Caki2 (cell line): ENCODE measurements at regions not wholly inside any gene's neighbourhood (a gene's known extent, or its start where the extent isn't known, plus 50 kb on each side); places are given as distances from the start of the nearest gene placed in this dataset.

Experiments used
- DNase-seq: peaks from one replicate; pipeline ENCODE4 v3.0.0-alpha.2; 2015; ENCODE audit warnings: low read depth
- in situ Hi-C: cut with HindIII; loops from 2 replicates; pipeline ENCODE4 v1.10.0; 2016; ENCODE audit warnings: low sequenced_read_pairs, low pct_unique_long_range_greater_than_20kb, mixed read lengths

DNA sequence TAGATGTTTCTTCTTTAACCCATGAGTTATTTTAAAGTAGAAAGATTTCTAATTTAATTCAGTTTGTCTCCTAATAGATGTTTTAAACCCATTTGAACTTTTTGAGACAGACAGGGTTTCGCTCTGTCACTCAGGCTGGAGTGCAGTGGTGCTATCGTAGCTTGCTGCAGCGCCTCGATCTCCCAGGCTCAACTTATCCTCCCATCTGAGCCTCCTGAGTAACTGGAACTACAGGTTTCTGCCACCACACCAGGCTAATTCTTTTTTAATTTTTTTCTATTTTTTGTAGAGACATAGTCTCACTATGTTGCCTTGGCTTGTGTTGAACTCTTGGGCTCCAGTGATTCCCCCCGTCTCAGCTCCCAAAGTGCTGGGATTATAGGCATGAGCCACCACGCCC lies 53.0 kb upstream of the RAB18 start:
- in situ Hi-C loops: no loop called here
- no peak for DNase-seq

- in situ Hi-C loops: no loop called here
- DNase-seq: no peak
Observed at GRCh38 chr10:27450225-27450624, 53.9 kb upstream of the RAB18 start.

DNA sequence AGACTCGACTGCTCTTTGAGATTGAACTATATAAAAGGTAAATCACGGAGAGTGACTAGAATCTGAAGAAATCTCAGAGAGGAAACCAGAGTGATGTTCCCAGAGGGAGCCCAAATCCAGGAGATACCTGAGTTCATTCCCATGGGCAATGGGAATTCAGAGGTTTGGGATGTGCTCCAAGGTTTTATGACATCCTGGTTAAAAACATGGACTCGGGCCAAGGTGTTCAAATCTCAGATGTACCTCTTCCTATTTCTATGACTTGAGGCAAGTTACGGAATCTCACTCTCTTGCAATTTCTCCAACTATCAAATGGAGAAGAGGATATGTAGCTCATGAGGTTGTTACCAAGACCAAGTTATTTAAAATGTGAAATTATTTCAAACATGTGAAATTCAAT lies 54.5 kb upstream of the RAB18 start:
- no peak for DNase-seq
- in situ Hi-C loops: no loop called here

GRCh38 chr10:27448921-27449320 lies 55.2 kb upstream of the RAB18 start:
- peak; percentile 13 for DNase-seq
- in situ Hi-C loops: no loop called here

- in situ Hi-C loops: no loop called here
- DNase-seq: no peak
Observed at GRCh38 chr10:27447540-27447939, 56.6 kb upstream of the RAB18 start.

DNA sequence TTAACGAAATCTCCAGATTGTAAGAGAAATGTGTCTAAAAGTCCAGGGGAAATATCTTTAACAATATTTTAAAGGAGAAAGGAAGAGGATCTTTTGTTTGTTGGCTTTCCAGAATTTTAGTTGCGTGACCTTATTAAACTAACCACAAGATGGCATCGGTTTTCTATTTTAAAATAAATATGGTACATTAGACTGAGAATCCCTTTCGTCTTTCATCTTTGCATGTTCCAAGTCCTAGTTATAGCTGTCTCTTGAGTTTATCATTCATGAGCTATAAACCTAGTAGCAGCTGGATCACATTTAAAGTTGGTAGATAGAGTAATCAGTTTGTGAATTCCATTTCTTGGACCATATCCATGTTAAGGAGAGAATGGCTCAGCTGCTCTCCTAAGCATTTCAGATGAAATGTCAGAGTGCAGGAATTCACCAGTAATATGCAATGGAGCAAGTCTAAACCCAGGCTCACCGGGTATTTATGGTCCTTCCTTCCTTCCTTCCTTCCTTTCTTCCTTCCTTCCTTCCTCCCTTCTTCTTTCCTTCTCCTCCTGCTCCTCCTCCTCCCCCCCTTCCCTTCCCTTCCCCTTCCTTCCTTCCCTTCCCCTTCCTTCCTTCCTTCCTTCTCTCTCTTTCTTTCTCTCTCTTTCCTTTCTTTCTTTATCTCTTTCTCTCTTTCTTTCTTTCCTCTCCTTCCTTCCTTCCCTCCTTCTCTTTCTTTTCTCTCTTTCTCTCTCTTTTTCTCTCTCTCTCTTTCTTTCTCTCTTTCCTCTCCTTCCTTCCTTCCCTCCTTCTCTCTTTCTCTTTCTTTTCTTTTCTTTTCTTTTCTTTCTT lies 57.8 kb upstream of the RAB18 start:
- peak; percentile 41 for DNase-seq
- in situ Hi-C loops: no loop called here

DNA sequence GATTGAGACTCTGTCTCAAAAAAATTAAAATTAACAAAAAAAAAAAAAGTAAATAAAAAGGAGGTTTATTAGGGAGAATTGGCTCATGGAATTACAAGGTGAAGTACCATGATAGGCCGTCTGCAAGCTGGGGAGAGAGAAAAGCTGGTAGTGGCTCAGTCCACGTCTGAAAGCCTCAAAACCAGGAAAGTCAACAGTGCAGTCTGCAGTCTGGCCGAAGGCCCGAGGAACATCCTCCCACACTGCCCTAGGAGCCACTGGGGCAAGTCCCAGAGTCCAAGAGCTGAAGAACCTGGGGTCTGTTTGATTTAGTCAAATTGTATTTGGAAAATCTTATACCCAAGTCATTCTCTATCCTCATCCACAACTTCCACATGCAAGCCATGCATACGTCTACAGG lies 59.0 kb upstream of the RAB18 start:
- in situ Hi-C loops: no loop called here
- DNase-seq: no peak

- no peak for DNase-seq
- in situ Hi-C loops: no loop called here
Observed at GRCh38 chr10:27440478-27440877, 63.6 kb upstream of the RAB18 start.

DNA sequence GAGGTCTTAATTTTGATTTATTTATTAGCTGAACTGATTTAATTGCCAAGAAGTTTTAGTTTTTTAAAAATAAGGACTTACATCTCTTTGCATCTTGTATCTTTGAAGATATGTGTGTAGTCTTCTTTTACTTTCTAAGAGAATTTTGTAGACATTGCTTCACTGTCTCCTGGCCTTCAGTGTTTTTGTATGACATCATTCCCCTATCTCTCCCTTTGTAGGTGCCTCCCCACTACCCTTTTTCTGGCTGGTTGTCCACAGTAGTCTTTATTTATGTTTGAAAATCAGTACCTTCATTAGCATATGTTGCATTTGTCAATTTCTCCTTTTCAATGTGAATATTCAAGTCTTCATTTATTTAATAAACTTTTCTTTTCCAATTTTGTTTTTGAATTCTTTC lies 64.1 kb upstream of the RAB18 start:
- in situ Hi-C loops: no loop called here
- no peak for DNase-seq

DNA sequence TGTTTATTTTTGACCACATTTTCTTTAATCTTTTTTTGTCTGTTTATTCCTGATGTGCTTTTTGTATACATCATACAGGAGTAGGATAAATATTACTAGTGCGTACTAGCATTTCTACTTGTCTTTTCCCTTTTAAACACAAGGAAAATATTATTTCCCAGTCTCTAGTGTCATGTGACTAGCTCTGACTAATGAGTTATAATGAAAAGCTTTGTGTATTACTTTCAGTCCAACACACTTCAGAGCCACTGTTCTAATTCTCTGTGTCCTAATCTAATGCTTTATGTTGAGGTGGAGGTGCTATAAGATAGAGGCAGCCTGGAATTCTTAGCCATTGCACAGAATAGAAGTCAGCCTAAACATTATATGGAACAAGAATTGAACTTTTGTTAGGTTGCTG lies 65.0 kb upstream of the RAB18 start:
- no peak for DNase-seq
- in situ Hi-C loops: no loop called here

GRCh38 chr10:27437775-27438174 lies 66.3 kb upstream of the RAB18 start:
- no peak for DNase-seq
- in situ Hi-C loops: no loop called here

DNA sequence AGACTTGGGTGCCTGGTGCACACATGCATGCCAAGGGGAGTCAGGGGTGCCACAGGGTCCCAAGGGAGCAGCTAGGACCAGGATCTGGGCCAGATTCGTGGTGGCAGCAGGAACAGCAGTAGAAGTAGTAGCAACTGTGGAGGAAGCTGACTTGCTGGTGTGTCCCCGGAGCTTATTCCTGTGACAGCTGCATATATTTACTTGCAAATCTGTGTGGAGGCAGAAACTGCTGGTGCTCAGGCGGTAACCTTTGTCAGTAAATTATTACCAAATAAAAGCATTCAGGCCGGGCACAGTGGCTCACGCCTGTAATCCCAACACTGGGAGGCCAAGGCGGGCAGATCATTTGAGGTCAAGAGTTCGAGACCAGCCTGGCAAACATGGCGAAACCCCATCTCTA lies 67.4 kb upstream of the RAB18 start:
- in situ Hi-C loops: no loop called here
- DNase-seq: no peak

DNA sequence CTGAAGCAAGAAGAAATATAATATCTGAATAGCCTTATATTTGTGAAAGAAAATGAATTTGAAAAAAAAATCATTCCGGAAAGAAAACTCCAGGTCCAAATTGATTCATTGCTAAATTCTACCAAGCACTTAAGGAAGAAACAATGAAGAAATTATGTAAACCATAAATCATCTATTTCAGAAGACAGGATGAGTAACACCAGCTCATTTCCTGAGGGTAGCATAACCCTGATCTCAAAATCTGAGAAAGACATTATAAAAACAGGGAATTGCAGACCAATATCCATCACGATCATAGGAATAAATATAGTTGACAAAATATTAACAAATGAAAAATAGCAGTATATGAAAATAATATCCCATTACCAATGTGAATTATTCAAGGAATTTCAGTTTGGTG lies 70.1 kb upstream of the RAB18 start:
- no peak for DNase-seq
- in situ Hi-C loops: no loop called here

GRCh38 chr10:27426948-27427467 lies 77.1 kb upstream of the RAB18 start:
- in situ Hi-C loops: no loop called here
- no peak for DNase-seq

DNA sequence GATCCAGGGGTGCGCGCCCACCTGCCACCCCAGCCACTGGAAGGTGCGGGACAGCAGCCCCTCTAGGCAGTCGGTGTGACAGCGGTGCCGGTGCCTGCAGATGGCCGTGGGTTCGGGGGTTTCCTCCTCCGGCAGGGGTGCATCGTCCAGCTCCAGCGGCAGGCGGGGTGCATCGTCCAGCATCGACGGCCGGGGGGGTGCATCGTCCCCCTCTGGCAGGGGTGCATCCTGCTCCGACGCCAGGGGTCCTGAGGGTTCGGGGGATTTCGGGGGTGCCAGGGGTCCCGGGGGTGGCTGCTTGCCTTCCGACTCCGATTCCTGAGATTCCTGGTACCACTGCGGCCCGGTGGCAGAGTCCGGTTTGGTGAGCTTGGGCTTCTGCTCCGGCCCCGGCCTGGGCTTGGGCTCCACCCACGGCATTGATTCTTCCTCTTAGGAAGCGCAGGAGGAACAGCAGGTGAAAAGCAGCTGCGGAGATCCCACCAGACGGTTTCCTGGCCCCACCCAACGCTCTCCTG lies 90.2 kb upstream of the RAB18 start:
- in situ Hi-C loops: no loop called here
- no peak for DNase-seq

DNA sequence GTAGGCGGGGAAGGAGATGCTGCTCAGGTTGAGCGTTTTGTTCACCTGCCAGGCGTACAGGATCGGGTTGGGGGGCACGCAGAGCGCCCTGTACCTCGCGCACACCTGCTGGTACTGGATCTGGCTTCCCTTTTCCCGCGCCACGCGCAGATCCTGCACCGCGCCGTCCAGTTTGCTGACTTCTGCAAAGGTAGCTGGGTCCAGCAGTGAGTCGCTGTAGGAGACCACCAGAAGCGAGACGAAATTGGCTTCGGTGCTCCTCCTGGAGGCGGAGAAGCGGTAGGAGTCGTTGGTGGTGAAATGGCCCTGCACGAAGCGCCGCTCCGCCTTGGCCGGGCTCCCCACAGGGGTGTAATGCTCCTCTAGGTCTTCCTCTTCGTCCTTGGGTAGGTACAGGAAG lies 90.7 kb upstream of the RAB18 start:
- in situ Hi-C loops: no loop called here
- DNase-seq: no peak

DNA sequence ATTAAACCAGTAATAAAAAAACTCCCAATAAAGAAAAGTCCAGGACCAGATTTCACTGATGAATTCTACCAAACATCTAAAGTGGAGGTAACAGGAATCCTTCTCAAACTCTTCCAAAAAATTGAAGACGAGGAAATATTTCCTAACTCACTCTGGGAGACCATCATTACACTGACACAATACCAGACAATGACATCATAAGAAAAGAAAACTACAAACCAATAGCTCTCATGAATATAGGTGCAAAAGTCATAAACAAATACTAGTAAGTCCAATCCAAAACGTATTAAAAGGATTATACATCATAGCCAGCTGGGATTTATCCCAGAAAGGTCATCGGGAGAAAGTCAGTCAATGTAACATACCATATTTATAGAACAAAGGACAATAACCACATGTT lies 94.0 kb upstream of the RAB18 start:
- in situ Hi-C loops: no loop called here
- no peak for DNase-seq

DNA sequence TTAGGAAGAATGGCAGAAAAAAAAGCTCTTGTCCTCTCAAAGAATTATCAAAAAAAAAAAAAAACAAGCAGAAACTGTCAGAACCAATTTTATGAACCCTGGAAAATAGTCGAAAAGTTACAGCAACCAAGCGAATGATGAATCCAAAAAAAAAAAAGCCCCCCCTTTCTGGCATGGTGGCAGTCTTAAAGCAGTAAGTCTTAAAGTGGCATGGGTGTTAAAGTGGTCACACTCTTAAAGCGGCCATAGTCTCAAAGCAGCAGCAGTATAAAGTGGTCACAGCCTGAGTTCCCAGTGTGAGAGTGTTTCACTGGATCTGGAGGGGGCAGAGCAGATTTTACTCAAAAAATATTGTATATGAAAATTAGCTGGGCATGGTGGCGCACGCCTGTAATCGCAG lies 96.8 kb upstream of the RAB18 start:
- DNase-seq: no peak
- in situ Hi-C loops: no loop called here

- in situ Hi-C loops: no loop called here
- DNase-seq: no peak
Observed at GRCh38 chr10:27399871-27400270, 104.2 kb upstream of the RAB18 start.

DNA sequence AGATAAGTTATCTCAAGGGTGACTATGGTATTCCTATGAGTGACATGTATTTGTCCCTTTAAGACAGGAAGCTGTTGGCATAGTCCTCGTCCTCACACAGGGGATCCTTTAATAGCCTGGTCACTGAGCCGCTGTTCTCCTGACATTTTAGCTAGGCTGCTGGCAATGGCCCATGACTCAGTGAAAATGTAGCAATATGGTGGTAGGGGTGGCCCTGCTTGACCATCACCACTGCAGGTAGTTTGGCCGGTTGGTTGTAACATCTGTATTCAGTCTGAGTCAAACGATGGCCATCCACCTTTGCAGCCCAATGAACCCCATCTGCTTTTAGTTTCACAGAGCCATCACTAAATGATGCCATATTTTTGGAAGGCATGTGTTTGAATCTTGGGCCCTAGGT lies 110.1 kb upstream of the RAB18 start:
- no peak for DNase-seq
- in situ Hi-C loops: no loop called here
